Fibroblast of lung (primary cell): ENCODE measurements at regions not wholly inside any gene's neighbourhood (a gene's known extent, or its start where the extent isn't known, plus 50 kb on each side); places are given as distances from the start of the nearest gene placed in this dataset.

Experiments
- DNase-seq, 2 donors: peaks; one replicate each; pipeline versions ENCODE4 v3.0.0 to v3.0.0-alpha.2; 2010; ENCODE audit warnings: low read depth in 2 of 2
- H2AFZ ChIP-seq: 2 replicates; pipeline ENCODE4 v1.5.1; 2012; ENCODE audit warnings: low read length, control low read depth, inconsistent platforms
- H3K27ac ChIP-seq: 2 replicates; pipeline ENCODE4 v1.5.1; 2011; ENCODE audit warnings: low read length, control low read depth; ENCODE audit not compliant: insufficient read depth
- H3K27me3 ChIP-seq: 2 replicates; pipeline ENCODE4 v1.5.1; 2011; ENCODE audit warnings: mild to moderate bottlenecking, low read length; ENCODE audit not compliant: control insufficient read depth, insufficient read depth
- H3K36me3 ChIP-seq: 2 replicates; pipeline ENCODE4 v1.5.1; 2011; ENCODE audit warnings: low read length; ENCODE audit not compliant: control insufficient read depth, insufficient read depth
- H3K4me1 ChIP-seq: 2 replicates; pipeline ENCODE4 v1.5.1; 2011; ENCODE audit warnings: low read length; ENCODE audit not compliant: control insufficient read depth, insufficient read depth; ENCODE audit errors: extremely low read depth
- H3K4me2 ChIP-seq: 2 replicates; pipeline ENCODE4 v1.5.1; 2011; ENCODE audit warnings: low read length, control low read depth; ENCODE audit not compliant: insufficient read depth; ENCODE audit errors: extremely low read depth
- H3K4me3 ChIP-seq, 4 experiments: fragments of 200-600 bp in 1 of 4; sonication (generic) in 1 of 4; replicated peaks in 1 of 4; 2 replicates each; pipeline ENCODE4 v1.5.1; 2011 to 2016; ENCODE audit warnings: low read length in 4 of 4, low read depth in 3 of 4, mild to moderate bottlenecking in 3 of 4, control low read depth in 2 of 4, inconsistent platforms in 1 of 4, mixed read lengths in 1 of 4; ENCODE audit not compliant: insufficient read depth in 1 of 4; ENCODE audit errors: control extremely low read depth in 1 of 4
- H3K79me2 ChIP-seq: 2 replicates; pipeline ENCODE4 v1.5.1; 2012; ENCODE audit warnings: mild to moderate bottlenecking, low read length, inconsistent platforms; ENCODE audit not compliant: control insufficient read depth, insufficient read depth
- H3K9ac ChIP-seq: 2 replicates; pipeline ENCODE4 v1.5.1; 2011; ENCODE audit warnings: mild to moderate bottlenecking, low read length, control low read depth; ENCODE audit not compliant: insufficient read depth
- H3K9me3 ChIP-seq: 2 replicates; pipeline ENCODE4 v1.5.1; 2012; ENCODE audit warnings: low read depth, low read length; ENCODE audit not compliant: control insufficient read depth, insufficient read depth
- H4K20me1 ChIP-seq: 2 replicates; pipeline ENCODE4 v1.5.1; 2011; ENCODE audit warnings: low read length; ENCODE audit not compliant: control insufficient read depth, insufficient read depth; ENCODE audit errors: extremely low read depth
- CTCF ChIP-seq, 2 donors: IDR thresholded peaks in 1 of 2; conservative IDR thresholded peaks in 1 of 2; 1 replicate in 1 of 2; 2 replicates in 1 of 2; pipeline ENCODE4 v1.5.1; 2011 to 2012; ENCODE audit warnings: low read length in 2 of 2, control low read depth in 1 of 2, inconsistent platforms in 1 of 2, low read depth in 1 of 2, mild to moderate bottlenecking in 1 of 2
- EZH2 ChIP-seq: IDR thresholded peaks from 2 replicates; pipeline ENCODE4 v1.5.1; 2012; ENCODE audit warnings: low read length, control low read depth, mild to moderate bottlenecking; ENCODE audit errors: missing control alignments

DNA sequence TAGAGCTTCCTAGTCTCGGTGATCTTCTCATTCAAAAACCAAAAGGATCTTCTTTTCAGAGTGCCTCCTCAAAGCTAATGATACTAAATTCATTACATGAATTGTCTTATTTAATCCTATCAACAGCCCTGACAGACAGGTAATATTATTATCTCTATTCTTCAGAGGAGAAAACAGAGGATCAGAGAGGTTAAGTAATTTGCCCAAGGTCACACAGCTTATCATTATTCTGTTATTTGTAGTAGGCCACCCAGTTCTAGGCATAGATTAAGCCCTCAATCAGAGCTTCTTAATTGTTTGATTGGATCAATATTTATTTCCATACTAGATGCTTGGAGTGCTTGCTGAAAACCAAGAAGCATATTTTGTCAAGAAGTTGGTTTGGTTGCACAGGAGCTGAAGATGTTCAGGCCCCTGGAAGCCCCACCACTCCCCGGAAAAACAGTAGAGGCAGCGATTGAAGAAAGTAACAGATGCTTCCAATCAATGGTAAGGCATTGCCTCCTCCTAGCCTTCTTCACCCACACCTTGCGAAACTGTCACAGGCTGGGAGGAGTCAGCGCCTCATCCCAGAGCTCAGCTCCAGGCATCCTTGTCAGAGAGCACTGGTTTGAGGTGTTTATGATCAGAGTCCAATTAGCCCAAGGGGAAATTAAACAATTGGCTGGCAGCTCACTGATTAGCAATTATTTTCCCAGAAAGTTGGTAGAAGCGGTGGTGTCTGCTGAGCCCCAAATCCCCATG lies 487.2 kb downstream of the BCL11A start:
- no peaks in the 10 kb centered on the region for H3K9me3 ChIP-seq
- no peaks in the 10 kb centered on the region for H3K27me3 ChIP-seq
- no peak overlapping the region for H3K9ac ChIP-seq
- H4K20me1 ChIP-seq, result no peaks in the 10 kb centered on the region
- H3K4me1 ChIP-seq, result no peaks in the 10 kb centered on the region
- TF ChIP-seq CTCF (conservative IDR thresholded peaks at IDR 0.05 in 1 of 2, IDR thresholded peaks at IDR 0.05 in 1 of 2; ENCODE audit: low read depth in 1 of 2, low read length in 2 of 2), result no peak
- TF ChIP-seq EZH2, result no peak
- no peaks in the 10 kb centered on the region for H3K36me3 ChIP-seq
- H3K4me3 ChIP-seq, result no peak overlapping the region
- no peak for DNase-seq
- H3K79me2 ChIP-seq, result no peaks in the 10 kb centered on the region
- H3K4me2 ChIP-seq, result no peak overlapping the region
- no peak overlapping the region for H2AFZ ChIP-seq
- H3K27ac ChIP-seq, result no peak overlapping the region

DNA sequence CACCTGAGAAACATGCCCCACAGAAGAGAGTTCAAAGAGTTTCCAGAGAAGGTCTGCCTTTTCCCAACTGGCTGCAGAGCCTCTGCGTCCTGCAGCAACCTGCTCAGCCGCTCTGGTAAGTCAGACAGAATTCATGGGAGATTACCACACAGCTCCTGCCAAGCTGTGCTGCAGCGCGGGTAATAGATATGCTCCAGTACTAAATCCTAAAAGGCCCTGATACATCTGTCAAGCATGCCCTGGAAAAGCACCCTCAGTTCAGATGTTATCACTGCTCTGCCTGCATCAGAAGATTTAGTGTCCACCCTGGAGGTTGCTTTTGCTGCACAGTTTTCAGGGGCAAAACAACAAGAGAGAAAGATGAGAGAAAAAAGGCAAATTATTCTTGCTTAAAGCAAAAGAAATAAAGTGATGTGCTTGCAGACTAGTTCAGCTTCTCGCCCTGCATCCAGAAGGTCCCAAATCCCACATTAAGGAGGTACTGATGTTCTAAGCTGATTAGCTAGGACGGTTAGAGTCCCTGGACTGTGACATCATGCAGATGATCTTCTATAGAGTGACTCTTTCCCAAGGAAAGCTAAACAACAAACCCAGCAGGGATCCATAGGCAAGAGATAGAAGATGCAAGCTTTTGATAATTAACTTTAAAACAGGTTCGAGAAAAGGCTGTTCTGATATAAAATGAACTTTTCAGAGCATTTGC lies 488.6 kb downstream of the BCL11A start:
- H3K4me2 ChIP-seq, result no peak overlapping the region
- H3K4me3 ChIP-seq, result no peak overlapping the region
- no peaks in the 10 kb centered on the region for H3K36me3 ChIP-seq
- H3K79me2 ChIP-seq, result no peaks in the 10 kb centered on the region
- H3K27ac ChIP-seq, result no peak overlapping the region
- no peak for TF ChIP-seq CTCF (conservative IDR thresholded peaks at IDR 0.05 in 1 of 2, IDR thresholded peaks at IDR 0.05 in 1 of 2; ENCODE audit: low read depth in 1 of 2, low read length in 2 of 2)
- no peak for DNase-seq
- H3K9me3 ChIP-seq, result no peaks in the 10 kb centered on the region
- H2AFZ ChIP-seq, result no peak overlapping the region
- no peaks in the 10 kb centered on the region for H3K27me3 ChIP-seq
- H3K9ac ChIP-seq, result no peak overlapping the region
- no peaks in the 10 kb centered on the region for H3K4me1 ChIP-seq
- H4K20me1 ChIP-seq, result no peaks in the 10 kb centered on the region

- H3K36me3 ChIP-seq, result no peaks in the 10 kb centered on the region
Measured at GRCh38 chr2:60058781-60059180, 494.7 kb downstream of the BCL11A start.

More at GRCh38 chr2:60058781-60059180, 494.7 kb downstream of the BCL11A start:
- no peaks in the 10 kb centered on the region for H3K4me1 ChIP-seq
- H3K27ac ChIP-seq, result no peak overlapping the region
- no peak overlapping the region for H3K4me3 ChIP-seq
- no peaks in the 10 kb centered on the region for H3K27me3 ChIP-seq
- no peak overlapping the region for H3K9ac ChIP-seq
- no peaks in the 10 kb centered on the region for H3K79me2 ChIP-seq
- H4K20me1 ChIP-seq, result no peaks in the 10 kb centered on the region
- no peaks in the 10 kb centered on the region for H3K9me3 ChIP-seq
- no peak for DNase-seq
- no peak overlapping the region for H2AFZ ChIP-seq
- TF ChIP-seq CTCF (conservative IDR thresholded peaks at IDR 0.05 in 1 of 2, IDR thresholded peaks at IDR 0.05 in 1 of 2; ENCODE audit: low read depth in 1 of 2, low read length in 2 of 2), result no peak
- TF ChIP-seq EZH2, result no peak
- no peak overlapping the region for H3K4me2 ChIP-seq
